ENCODE measurements at regions not wholly inside any gene's neighbourhood (a gene's known extent, or its start where the extent isn't known, plus 50 kb on each side); places are given as distances from the start of the nearest gene placed in this dataset.

GRCh38 chr4:141913928-141914327 lies 277.5 kb downstream of the IL15 start:
- DNase-seq (ENCODE audit: low spot score in 2 of 2): no peak

DNA sequence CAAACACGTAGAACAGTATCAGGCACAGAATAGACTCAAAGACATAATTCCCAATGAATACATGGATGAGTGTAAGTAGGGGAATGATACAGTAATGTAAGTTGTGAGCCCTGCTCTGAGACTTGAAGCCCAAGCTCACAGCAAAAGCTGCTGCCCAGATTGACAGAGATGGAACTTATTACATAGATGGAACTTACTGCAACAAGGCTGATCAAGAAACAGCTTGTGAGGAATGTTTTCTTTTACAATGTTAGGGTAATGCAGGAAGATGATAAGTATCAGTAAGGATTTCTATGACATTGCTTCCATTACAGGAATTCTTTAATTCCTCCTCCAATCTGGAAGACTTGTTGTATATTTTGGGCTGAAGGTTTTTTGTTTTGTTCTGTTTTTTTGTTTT lies 278.4 kb downstream of the IL15 start:
- FAIRE-seq: no peak

More at GRCh38 chr4:141913928-141914327, 277.5 kb downstream of the IL15 start:
- FAIRE-seq: no peak

DNA sequence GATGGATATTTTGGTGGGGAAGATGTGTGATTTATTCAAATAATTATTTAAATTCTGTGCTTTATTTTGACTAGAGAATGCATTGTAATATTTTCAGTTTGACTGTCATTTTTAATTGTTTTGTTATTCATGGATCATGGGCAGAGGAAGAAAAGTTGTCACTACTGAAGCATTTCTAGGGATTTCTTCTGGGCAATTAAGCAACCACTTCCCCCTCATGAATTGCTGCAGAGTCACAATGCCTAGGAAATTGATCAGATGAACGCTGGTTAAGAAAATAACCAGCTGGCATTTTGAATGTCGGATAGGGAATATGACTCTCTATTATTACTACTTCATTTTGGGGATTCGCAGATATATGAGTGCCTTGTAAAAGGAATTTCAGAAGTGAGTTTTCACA lies 283.3 kb downstream of the IL15 start:
- no peak for DNase-seq (ENCODE audit: low spot score in 2 of 2)
- no peak for FAIRE-seq

More for the DNA sequence above, 278.4 kb downstream of the IL15 start:
- no peak for DNase-seq (ENCODE audit: low spot score in 2 of 2)

- FAIRE-seq (no peak), DNase-seq (ENCODE audit: low spot score in 2 of 2) (no peak)
These were observed 284.9 kb downstream of the IL15 start for GRCh38 chr4:141921293-141921692.

DNA sequence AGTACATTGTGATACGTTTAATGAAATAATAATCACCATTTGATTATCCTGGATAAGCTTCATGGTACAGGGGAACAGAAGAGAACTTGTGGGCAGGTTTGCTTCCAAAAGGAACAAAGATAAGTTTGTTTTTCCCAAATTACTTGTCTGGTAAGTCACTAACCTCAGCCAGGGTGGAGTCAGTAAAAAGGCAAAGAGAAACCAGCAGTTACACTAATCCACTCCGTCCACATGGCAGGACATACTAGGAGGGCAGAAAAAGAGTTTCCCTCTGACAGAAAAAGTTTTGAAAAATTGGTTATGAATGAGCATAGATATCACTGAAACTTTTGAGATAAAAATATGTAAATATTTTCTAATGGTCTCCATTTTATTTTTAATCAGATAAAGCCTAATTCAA lies 285.9 kb downstream of the IL15 start:
- DNase-seq (ENCODE audit: low spot score in 2 of 2): no peak
- FAIRE-seq: no peak

GRCh38 chr4:141926406-141926805 lies 290.0 kb downstream of the IL15 start:
- FAIRE-seq (no peak), DNase-seq (ENCODE audit: low spot score in 2 of 2) (no peak)

- DNase-seq (ENCODE audit: low spot score in 2 of 2) (no peak), FAIRE-seq (no peak)
These were observed 296.1 kb downstream of the IL15 start for GRCh38 chr4:141932490-141932889.

DNA sequence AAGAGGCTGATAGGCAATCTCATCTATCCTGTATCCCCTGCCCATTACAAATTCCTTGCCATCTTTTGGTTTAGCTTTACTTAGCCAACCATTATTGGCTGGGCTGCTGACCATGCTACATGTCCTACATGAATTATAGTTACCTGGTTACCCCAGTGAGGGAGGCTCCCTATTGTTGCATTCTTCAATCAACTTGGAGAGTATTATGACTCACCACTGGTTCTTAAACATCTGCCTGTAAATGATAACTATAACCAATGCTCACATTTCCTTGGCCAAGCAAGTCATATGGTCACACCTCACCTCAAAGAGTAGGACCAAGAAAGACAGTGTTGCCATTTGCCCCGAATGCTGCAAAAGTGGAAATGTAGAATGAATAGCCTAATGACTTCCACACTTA lies 297.6 kb downstream of the IL15 start:
- FAIRE-seq (no peak), DNase-seq (ENCODE audit: low spot score in 2 of 2) (no peak)

- FAIRE-seq (no peak), DNase-seq (ENCODE audit: low spot score in 2 of 2) (no peak)
These were observed 319.3 kb downstream of the IL15 start for GRCh38 chr4:141955696-141956095.

DNA sequence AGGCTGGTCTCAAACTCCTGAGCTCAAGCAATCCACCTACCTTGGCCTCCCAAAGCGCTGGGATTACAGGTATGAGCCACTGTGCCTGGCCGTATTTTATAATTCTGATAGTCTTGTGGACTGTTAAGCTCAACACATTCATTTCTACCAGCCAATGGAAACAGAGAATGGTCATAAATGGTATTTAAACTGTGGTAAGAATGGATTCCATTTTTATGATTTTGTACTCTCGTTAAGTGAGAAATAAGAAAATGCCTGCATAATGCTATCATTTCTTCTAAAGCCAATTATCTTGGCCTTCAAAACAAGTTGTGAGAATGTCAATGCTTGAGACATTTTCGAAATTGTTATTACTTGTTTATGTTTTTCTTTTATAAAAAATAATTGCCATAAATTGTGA lies 321.0 kb downstream of the IL15 start:
- no peak for DNase-seq (ENCODE audit: low spot score in 2 of 2)
- no peak for FAIRE-seq

- DNase-seq (ENCODE audit: low spot score in 2 of 2): no peak
- FAIRE-seq: no peak
These were observed 326.1 kb downstream of the IL15 start for GRCh38 chr4:141962486-141962885.

DNA sequence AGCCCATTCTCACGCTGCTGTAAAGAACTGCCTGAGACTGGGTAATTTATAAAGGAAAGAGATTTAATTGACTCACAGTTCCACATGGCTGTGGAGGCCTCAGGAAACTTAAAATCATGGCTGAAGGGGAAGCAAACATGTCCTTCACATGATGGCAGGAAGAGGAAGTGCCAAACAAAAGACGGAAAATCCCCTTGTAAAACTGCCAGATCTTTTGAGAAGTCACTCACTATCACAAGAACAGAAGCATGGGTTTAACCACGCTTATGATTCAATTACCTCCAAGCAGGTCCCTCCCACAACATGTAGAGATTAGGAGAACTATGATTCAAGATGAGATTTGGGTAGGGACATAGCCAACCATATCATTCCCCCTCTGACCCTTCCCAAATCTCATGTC lies 335.5 kb downstream of the IL15 start:
- FAIRE-seq: no peak

GRCh38 chr4:141972950-141973349 lies 336.6 kb downstream of the IL15 start:
- FAIRE-seq: no peak

More for the DNA sequence above, 335.5 kb downstream of the IL15 start:
- no peak for DNase-seq (ENCODE audit: low spot score in 2 of 2)

More at GRCh38 chr4:141972950-141973349, 336.6 kb downstream of the IL15 start:
- no peak for DNase-seq (ENCODE audit: low spot score in 2 of 2)

Measured in frontal cortex (tissue), 3 donors.